SK-N-MC (cell line): ENCODE measurements at regions not wholly inside any gene's neighbourhood (a gene's known extent, or its start where the extent isn't known, plus 50 kb on each side); places are given as distances from the start of the nearest gene placed in this dataset.

Experiments
- EZH2 ChIP-seq: fragments of 200-600 bp; sonication (generic); IDR thresholded peaks from one replicate; pipeline ENCODE4 v1.6.1; 2017; ENCODE audit warnings: antibody characterized with exemption
- POLR2AphosphoS5 ChIP-seq: IDR thresholded peaks from 2 replicates; pipeline ENCODE4 v1.6.1; 2012; ENCODE audit warnings: mild to moderate bottlenecking, low read depth, low read length, borderline replicate concordance

DNA sequence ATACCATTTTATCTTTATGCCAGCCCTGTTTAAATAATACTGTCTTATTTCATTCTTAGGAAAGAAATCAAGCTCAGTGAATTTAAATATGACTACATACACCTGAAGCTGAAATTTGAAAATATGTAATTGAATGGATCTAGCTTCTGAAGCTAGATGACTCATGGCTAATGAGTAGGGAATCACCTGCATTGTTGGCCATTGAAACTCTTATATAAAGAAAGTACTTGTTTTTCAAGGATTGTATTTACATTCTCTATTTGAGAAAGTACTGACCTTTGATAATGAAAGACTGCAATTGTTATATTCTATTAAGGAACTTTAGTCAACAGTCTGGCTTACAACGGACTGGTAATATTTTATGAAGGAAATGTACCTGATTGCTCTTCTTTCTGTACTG lies 346.7 kb upstream of the LRATD1 start:
- TF ChIP-seq EZH2: no peak
- TF ChIP-seq POLR2AphosphoS5: no peak
